ENCODE measurements at regions not wholly inside any gene's neighbourhood (a gene's known extent, or its start where the extent isn't known, plus 50 kb on each side); places are given as distances from the start of the nearest gene placed in this dataset.
"Not testable (repeated sequence)": the region's sequence is repeated elsewhere in the genome, so short reads cannot be mapped to it uniquely, and the experiment has no call there.

GRCh38 chr4:53885668-53886067, 178.7 kb downstream of the CHIC2 start:
- H3K27me3 Mint-ChIP-seq (ENCODE audit: low read depth), result no peaks in the 10 kb centered on the region

GRCh38 chr4:53877096-53877495, 187.3 kb downstream of the CHIC2 start:
- H3K27me3 Mint-ChIP-seq (ENCODE audit: low read depth); H3K4me1 Mint-ChIP-seq (ENCODE audit: low read depth); H3K4me3 Mint-ChIP-seq; H3K9me3 Mint-ChIP-seq; DNase-seq (ENCODE audit: low spot score); H3K27ac Mint-ChIP-seq; H3K36me3 Mint-ChIP-seq (ENCODE audit: low read depth): not testable (repeated sequence)

More at GRCh38 chr4:53885668-53886067, 178.7 kb downstream of the CHIC2 start:
- Mint-ChIP-seq H3K27ac (no peak overlapping the region), H3K4me1 (ENCODE audit: low read depth) (no peaks in the 10 kb centered on the region), H3K9me3 (no peaks in the 10 kb centered on the region), H3K36me3 (ENCODE audit: low read depth) (no peaks in the 10 kb centered on the region), H3K4me3 (no peak overlapping the region)
- DNase-seq (ENCODE audit: low spot score), result no peak

GRCh38 chr4:53866055-53866454, 198.3 kb downstream of the CHIC2 start:
- H3K27me3 Mint-ChIP-seq (ENCODE audit: low read depth), result no peaks in the 10 kb centered on the region
- H3K4me1 Mint-ChIP-seq (ENCODE audit: low read depth), result no peaks in the 10 kb centered on the region
- no peak overlapping the region for H3K27ac Mint-ChIP-seq
- no peak overlapping the region for H3K4me3 Mint-ChIP-seq
- DNase-seq (ENCODE audit: low spot score), result no peak
- no peaks in the 10 kb centered on the region for H3K9me3 Mint-ChIP-seq
- no peaks in the 10 kb centered on the region for H3K36me3 Mint-ChIP-seq (ENCODE audit: low read depth)

- peaks cover 3% of the 10 kb centered on the region for H3K27me3 Mint-ChIP-seq (ENCODE audit: low read depth)
- H3K4me1 Mint-ChIP-seq (ENCODE audit: low read depth), result no peaks in the 10 kb centered on the region
- no peak overlapping the region for H3K27ac Mint-ChIP-seq
- H3K36me3 Mint-ChIP-seq (ENCODE audit: low read depth), result no peaks in the 10 kb centered on the region
- no peak for DNase-seq (ENCODE audit: low spot score)
- no peak overlapping the region for H3K4me3 Mint-ChIP-seq
- H3K9me3 Mint-ChIP-seq, result no peaks in the 10 kb centered on the region
Measured at GRCh38 chr4:53865054-53865453, 199.4 kb downstream of the CHIC2 start.

- Mint-ChIP-seq H3K27me3 (ENCODE audit: low read depth) (peaks cover 6% of the 10 kb centered on the region), H3K27ac (no peak overlapping the region), H3K36me3 (ENCODE audit: low read depth) (no peaks in the 10 kb centered on the region), H3K9me3 (no peaks in the 10 kb centered on the region), H3K4me1 (ENCODE audit: low read depth) (no peaks in the 10 kb centered on the region), H3K4me3 (no peak overlapping the region)
- DNase-seq (ENCODE audit: low spot score), result no peak
Measured at GRCh38 chr4:53863736-53864365, 200.6 kb downstream of the CHIC2 start.

GRCh38 chr4:53863158-53863557, 201.2 kb downstream of the CHIC2 start:
- no peak for DNase-seq (ENCODE audit: low spot score)
- Mint-ChIP-seq H3K27me3 (ENCODE audit: low read depth) (peaks cover 6% of the 10 kb centered on the region), H3K4me3 (no peak overlapping the region), H3K36me3 (ENCODE audit: low read depth) (no peaks in the 10 kb centered on the region), H3K9me3 (no peaks in the 10 kb centered on the region), H3K27ac (no peak overlapping the region), H3K4me1 (ENCODE audit: low read depth) (no peaks in the 10 kb centered on the region)

GRCh38 chr4:53861856-53862610, 202.4 kb downstream of the CHIC2 start:
- peaks cover 6% of the 10 kb centered on the region for H3K27me3 Mint-ChIP-seq (ENCODE audit: low read depth)
- no peaks in the 10 kb centered on the region for H3K9me3 Mint-ChIP-seq
- no peak overlapping the region for H3K4me3 Mint-ChIP-seq
- H3K27ac Mint-ChIP-seq, result no peak overlapping the region
- no peaks in the 10 kb centered on the region for H3K4me1 Mint-ChIP-seq (ENCODE audit: low read depth)
- DNase-seq (ENCODE audit: low spot score), result no peak
- no peaks in the 10 kb centered on the region for H3K36me3 Mint-ChIP-seq (ENCODE audit: low read depth)

- Mint-ChIP-seq H3K27ac (no peak overlapping the region), H3K27me3 (ENCODE audit: low read depth) (peaks cover 11% of the 10 kb centered on the region), H3K9me3 (no peaks in the 10 kb centered on the region), H3K36me3 (ENCODE audit: low read depth) (no peaks in the 10 kb centered on the region), H3K4me1 (ENCODE audit: low read depth) (no peaks in the 10 kb centered on the region), H3K4me3 (no peak overlapping the region)
- no peak for DNase-seq (ENCODE audit: low spot score)
Measured at GRCh38 chr4:53859305-53859704, 205.1 kb downstream of the CHIC2 start.

GRCh38 chr4:53858744-53859143, 205.7 kb downstream of the CHIC2 start:
- no peaks in the 10 kb centered on the region for H3K9me3 Mint-ChIP-seq
- H3K4me3 Mint-ChIP-seq, result no peak overlapping the region
- H3K27me3 Mint-ChIP-seq (ENCODE audit: low read depth), result peaks cover 11% of the 10 kb centered on the region
- no peaks in the 10 kb centered on the region for H3K4me1 Mint-ChIP-seq (ENCODE audit: low read depth)
- DNase-seq (ENCODE audit: low spot score), result no peak
- no peak overlapping the region for H3K27ac Mint-ChIP-seq
- H3K36me3 Mint-ChIP-seq (ENCODE audit: low read depth), result no peaks in the 10 kb centered on the region

GRCh38 chr4:53855581-53856250, 208.7 kb downstream of the CHIC2 start:
- Mint-ChIP-seq H3K9me3 (no peaks in the 10 kb centered on the region), H3K27me3 (ENCODE audit: low read depth) (peaks cover 11% of the 10 kb centered on the region), H3K36me3 (ENCODE audit: low read depth) (no peaks in the 10 kb centered on the region), H3K4me3 (no peak overlapping the region), H3K4me1 (ENCODE audit: low read depth) (no peaks in the 10 kb centered on the region), H3K27ac (no peak overlapping the region)
- no peak for DNase-seq (ENCODE audit: low spot score)

- Mint-ChIP-seq H3K4me1 (ENCODE audit: low read depth) (no peaks in the 10 kb centered on the region), H3K27me3 (ENCODE audit: low read depth) (peaks cover 8% of the 10 kb centered on the region)
Measured at GRCh38 chr4:53854991-53855568, 209.3 kb downstream of the CHIC2 start.

GRCh38 chr4:53852343-53852742, 212.1 kb downstream of the CHIC2 start:
- Mint-ChIP-seq H3K27me3 (ENCODE audit: low read depth) (peaks cover 4% of the 10 kb centered on the region), H3K36me3 (ENCODE audit: low read depth) (no peaks in the 10 kb centered on the region), H3K9me3 (no peaks in the 10 kb centered on the region), H3K4me1 (ENCODE audit: low read depth) (no peaks in the 10 kb centered on the region), H3K4me3 (no peak overlapping the region), H3K27ac (no peak overlapping the region)
- DNase-seq (ENCODE audit: low spot score), result no peak

More at GRCh38 chr4:53854991-53855568, 209.3 kb downstream of the CHIC2 start:
- Mint-ChIP-seq H3K9me3 (no peaks in the 10 kb centered on the region), H3K36me3 (ENCODE audit: low read depth) (no peaks in the 10 kb centered on the region), H3K27ac (no peak overlapping the region), H3K4me3 (no peak overlapping the region)
- no peak for DNase-seq (ENCODE audit: low spot score)

GRCh38 chr4:53847965-53848364, 216.4 kb downstream of the CHIC2 start:
- DNase-seq (ENCODE audit: low spot score), result no peak

GRCh38 chr4:53844551-53844950, 219.9 kb downstream of the CHIC2 start:
- no peaks in the 10 kb centered on the region for H3K36me3 Mint-ChIP-seq (ENCODE audit: low read depth)
- no peak overlapping the region for H3K27ac Mint-ChIP-seq
- no peaks in the 10 kb centered on the region for H3K4me1 Mint-ChIP-seq (ENCODE audit: low read depth)
- no peak for DNase-seq (ENCODE audit: low spot score)
- H3K27me3 Mint-ChIP-seq (ENCODE audit: low read depth), result no peaks in the 10 kb centered on the region
- no peaks in the 10 kb centered on the region for H3K9me3 Mint-ChIP-seq
- no peak overlapping the region for H3K4me3 Mint-ChIP-seq

More at GRCh38 chr4:53847965-53848364, 216.4 kb downstream of the CHIC2 start:
- Mint-ChIP-seq H3K4me1 (ENCODE audit: low read depth) (no peaks in the 10 kb centered on the region), H3K4me3 (no peak overlapping the region), H3K9me3 (no peaks in the 10 kb centered on the region), H3K36me3 (ENCODE audit: low read depth) (no peaks in the 10 kb centered on the region), H3K27ac (no peak overlapping the region), H3K27me3 (ENCODE audit: low read depth) (no peaks in the 10 kb centered on the region)

Data from T-helper 2 cell treated with Interferon-gamma antibody and Interleukin-4, amounts not matched to agents 5 μg/mL and 100 μg/mL, for 36 hours (primary cell).